ENCODE measurements at regions not wholly inside any gene's neighbourhood (a gene's known extent, or its start where the extent isn't known, plus 50 kb on each side); places are given as distances from the start of the nearest gene placed in this dataset.

DNA sequence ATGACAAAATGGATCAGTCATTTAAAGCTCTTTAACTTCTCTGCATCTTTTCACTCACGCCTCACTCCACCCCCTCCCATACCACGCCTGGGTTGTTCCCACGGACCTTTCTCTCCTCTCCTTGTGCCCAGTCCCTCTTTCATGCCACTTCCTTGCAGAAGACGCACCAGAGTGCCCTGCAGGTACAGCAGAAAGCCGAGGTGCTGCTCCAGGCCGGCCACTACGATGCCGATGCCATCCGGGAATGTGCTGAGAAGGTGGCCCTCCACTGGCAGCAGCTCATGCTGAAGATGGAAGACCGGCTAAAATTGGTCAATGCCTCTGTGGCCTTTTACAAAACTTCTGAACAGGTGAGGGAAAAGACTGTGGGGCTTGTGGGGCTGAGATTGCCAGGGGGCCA, 296.1 kb upstream of the UMPS start:
- Histone ChIP-seq H3K79me2 (ENCODE audit: insufficient read depth, low read length) (no peaks in the 10 kb centered on the region), H3K36me3 (ENCODE audit: low read length) (no peaks in the 10 kb centered on the region), H3K27ac (ENCODE audit: low read depth, low read length) (no peak overlapping the region), H2AFZ (ENCODE audit: low read depth, low read length, severe bottlenecking) (no peak overlapping the region), H3K9ac (ENCODE audit: low read length) (no peak overlapping the region), H3K4me3 (ENCODE audit: insufficient read depth, low read length, poor library complexity, severe bottlenecking) (no peak overlapping the region), H3K4me2 (ENCODE audit: low read depth, low read length, poor library complexity, severe bottlenecking) (no peak overlapping the region), H3K9me3 (ENCODE audit: insufficient read depth, low read length) (no peaks in the 10 kb centered on the region), H3F3A (ENCODE audit: insufficient read depth) (no peaks in the 10 kb centered on the region), H3K9me2 (replicated peaks; ENCODE audit: insufficient read depth, low read length) (no peaks in the 10 kb centered on the region), H3K27me3 (ENCODE audit: low read length) (0 out of 2 replicates have a peak, but pooled peaks cover 3% of the 10 kb centered on the region), H4K20me1 (ENCODE audit: low read depth, low read length) (no peaks in the 10 kb centered on the region)
- no peak for TF ChIP-seq EZH2phosphoT487 (conservative IDR thresholded peaks at IDR 0.05; ENCODE audit: low read length)
- TF ChIP-seq, protein P1, sequence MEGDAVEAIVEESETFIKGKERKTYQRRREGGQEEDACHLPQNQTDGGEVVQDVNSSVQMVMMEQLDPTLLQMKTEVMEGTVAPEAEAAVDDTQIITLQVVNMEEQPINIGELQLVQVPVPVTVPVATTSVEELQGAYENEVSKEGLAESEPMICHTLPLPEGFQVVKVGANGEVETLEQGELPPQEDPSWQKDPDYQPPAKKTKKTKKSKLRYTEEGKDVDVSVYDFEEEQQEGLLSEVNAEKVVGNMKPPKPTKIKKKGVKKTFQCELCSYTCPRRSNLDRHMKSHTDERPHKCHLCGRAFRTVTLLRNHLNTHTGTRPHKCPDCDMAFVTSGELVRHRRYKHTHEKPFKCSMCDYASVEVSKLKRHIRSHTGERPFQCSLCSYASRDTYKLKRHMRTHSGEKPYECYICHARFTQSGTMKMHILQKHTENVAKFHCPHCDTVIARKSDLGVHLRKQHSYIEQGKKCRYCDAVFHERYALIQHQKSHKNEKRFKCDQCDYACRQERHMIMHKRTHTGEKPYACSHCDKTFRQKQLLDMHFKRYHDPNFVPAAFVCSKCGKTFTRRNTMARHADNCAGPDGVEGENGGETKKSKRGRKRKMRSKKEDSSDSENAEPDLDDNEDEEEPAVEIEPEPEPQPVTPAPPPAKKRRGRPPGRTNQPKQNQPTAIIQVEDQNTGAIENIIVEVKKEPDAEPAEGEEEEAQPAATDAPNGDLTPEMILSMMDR (IDR thresholded peaks at IDR 0.05; ENCODE audit: insufficient read depth, low read length, poor library complexity, severe bottlenecking): no peak

DNA sequence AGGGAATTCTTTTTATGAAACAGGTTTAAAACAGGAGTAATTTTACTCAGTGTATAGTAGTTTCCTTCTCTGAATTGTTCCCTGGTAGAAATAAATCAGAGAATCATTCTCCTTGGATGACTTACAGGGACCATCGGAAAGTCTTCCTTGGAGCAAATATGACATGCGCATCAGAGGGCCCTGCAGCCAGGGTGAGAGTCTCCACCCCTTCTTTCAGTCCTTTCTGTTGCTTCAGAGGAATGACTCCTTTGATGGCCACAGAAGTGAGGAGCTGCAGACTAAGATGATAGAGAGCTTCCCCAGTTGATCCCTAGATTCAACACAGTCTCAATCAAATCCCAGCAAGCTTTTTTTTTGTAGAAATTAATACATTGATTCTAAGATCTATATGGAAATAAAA, 294.8 kb upstream of the UMPS start:
- TF ChIP-seq, protein P1 (IDR thresholded peaks at IDR 0.05; ENCODE audit: insufficient read depth, low read length, poor library complexity, severe bottlenecking): no peak
- no peak for TF ChIP-seq EZH2phosphoT487 (conservative IDR thresholded peaks at IDR 0.05; ENCODE audit: low read length)
- H4K20me1 ChIP-seq (ENCODE audit: low read depth, low read length): no peaks in the 10 kb centered on the region
- no peak overlapping the region for H3K9ac ChIP-seq (ENCODE audit: low read length)
- no peaks in the 10 kb centered on the region for H3F3A ChIP-seq (ENCODE audit: insufficient read depth)
- no peaks in the 10 kb centered on the region for H3K36me3 ChIP-seq (ENCODE audit: low read length)
- no peak overlapping the region for H3K27ac ChIP-seq (ENCODE audit: low read depth, low read length)
- H3K4me2 ChIP-seq (ENCODE audit: low read depth, low read length, poor library complexity, severe bottlenecking): no peak overlapping the region
- H3K4me3 ChIP-seq (ENCODE audit: insufficient read depth, low read length, poor library complexity, severe bottlenecking): no peak overlapping the region
- 0 out of 2 replicates have a peak, but pooled peaks cover 3% of the 10 kb centered on the region for H3K27me3 ChIP-seq (ENCODE audit: low read length)
- H3K79me2 ChIP-seq (ENCODE audit: insufficient read depth, low read length): no peaks in the 10 kb centered on the region
- H3K9me3 ChIP-seq (ENCODE audit: insufficient read depth, low read length): no peaks in the 10 kb centered on the region
- H2AFZ ChIP-seq (ENCODE audit: low read depth, low read length, severe bottlenecking): no peak overlapping the region
- no peaks in the 10 kb centered on the region for H3K9me2 ChIP-seq (replicated peaks; ENCODE audit: insufficient read depth, low read length)

DNA sequence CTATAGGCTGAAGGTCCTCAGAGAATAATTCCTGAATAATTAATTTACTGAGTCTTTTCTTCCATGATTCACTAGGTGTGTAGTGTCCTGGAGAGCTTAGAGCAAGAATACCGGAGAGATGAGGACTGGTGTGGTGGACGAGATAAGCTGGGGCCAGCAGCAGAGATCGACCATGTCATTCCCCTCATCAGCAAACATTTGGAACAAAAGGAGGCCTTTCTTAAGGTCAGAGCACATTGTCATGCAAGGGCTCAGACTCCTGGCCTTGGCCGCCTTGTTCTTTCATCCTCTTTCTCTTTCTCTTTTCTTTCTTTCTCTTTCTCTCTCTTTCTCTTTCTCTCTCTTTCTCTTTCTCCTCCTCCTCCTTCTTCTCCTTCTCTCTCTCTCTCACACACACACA, 291.4 kb upstream of the UMPS start:
- Histone ChIP-seq H4K20me1 (ENCODE audit: low read depth, low read length) (no peaks in the 10 kb centered on the region), H3K9me3 (ENCODE audit: insufficient read depth, low read length) (no peaks in the 10 kb centered on the region), H3K9me2 (replicated peaks; ENCODE audit: insufficient read depth, low read length) (no peaks in the 10 kb centered on the region), H3K9ac (ENCODE audit: low read length) (no peak overlapping the region), H2AFZ (ENCODE audit: low read depth, low read length, severe bottlenecking) (no peak overlapping the region), H3F3A (ENCODE audit: insufficient read depth) (no peaks in the 10 kb centered on the region), H3K36me3 (ENCODE audit: low read length) (no peaks in the 10 kb centered on the region), H3K4me2 (ENCODE audit: low read depth, low read length, poor library complexity, severe bottlenecking) (no peak overlapping the region), H3K27ac (ENCODE audit: low read depth, low read length) (no peak overlapping the region), H3K27me3 (ENCODE audit: low read length) (no peaks in the 10 kb centered on the region), H3K4me3 (ENCODE audit: insufficient read depth, low read length, poor library complexity, severe bottlenecking) (no peak overlapping the region), H3K79me2 (ENCODE audit: insufficient read depth, low read length) (no peaks in the 10 kb centered on the region)
- TF ChIP-seq, protein P1 (IDR thresholded peaks at IDR 0.05; ENCODE audit: insufficient read depth, low read length, poor library complexity, severe bottlenecking): no peak
- no peak for TF ChIP-seq EZH2phosphoT487 (conservative IDR thresholded peaks at IDR 0.05; ENCODE audit: low read length)

All from SU-DHL-6 (cell line).